ENCODE measurements at regions not wholly inside any gene's neighbourhood (a gene's known extent, or its start where the extent isn't known, plus 50 kb on each side); places are given as distances from the start of the nearest gene placed in this dataset.
"Not testable (repeated sequence)": the region's sequence is repeated elsewhere in the genome, so short reads cannot be mapped to it uniquely, and the experiment has no call there.

DNA sequence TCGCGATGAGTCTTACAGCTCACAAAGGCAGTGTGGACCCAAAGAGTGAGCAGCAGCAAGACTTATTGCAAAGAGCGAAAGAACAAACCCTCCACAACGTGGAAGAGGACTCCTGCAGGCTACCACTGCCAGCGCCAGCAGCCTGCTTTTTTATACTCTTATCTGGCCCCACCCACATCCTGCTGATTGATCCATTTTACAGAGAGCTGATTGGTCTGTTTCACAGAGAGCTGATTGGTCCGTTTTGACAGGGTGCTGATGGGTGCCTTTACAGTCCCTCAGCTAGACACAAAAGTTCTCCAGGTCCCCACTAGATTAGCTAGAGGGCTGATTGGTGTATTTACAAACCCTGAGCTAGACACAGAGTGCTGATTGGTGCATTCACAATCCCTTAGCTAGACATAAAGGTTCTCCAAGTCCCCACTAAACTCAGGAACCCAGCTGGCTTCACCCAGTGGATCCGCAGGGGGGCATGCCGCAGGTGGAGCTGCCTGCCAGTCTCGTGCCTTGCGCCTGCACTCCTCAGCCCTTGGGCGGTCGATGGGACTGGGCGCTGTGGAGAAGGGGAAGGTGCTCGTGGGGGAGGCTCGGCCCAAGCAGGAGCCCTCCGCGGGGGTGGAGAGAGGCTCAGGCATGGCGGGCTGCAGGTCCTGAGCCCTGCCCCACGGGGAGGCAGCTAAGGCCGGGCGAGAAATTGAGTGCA, 75.7 kb downstream of the QDPR start:
- DNase-seq = not testable (repeated sequence)

- DNase-seq = no peak
These were observed 78.1 kb downstream of the QDPR start for GRCh38 chr4:17433827-17434226.

- no peak for DNase-seq
These were observed 83.9 kb downstream of the QDPR start for GRCh38 chr4:17427991-17428390.

GRCh38 chr4:17426222-17426621, 85.7 kb downstream of the QDPR start:
- no peak for DNase-seq

- DNase-seq = no peak
These were observed 93.9 kb downstream of the QDPR start for GRCh38 chr4:17418010-17418409.

DNA sequence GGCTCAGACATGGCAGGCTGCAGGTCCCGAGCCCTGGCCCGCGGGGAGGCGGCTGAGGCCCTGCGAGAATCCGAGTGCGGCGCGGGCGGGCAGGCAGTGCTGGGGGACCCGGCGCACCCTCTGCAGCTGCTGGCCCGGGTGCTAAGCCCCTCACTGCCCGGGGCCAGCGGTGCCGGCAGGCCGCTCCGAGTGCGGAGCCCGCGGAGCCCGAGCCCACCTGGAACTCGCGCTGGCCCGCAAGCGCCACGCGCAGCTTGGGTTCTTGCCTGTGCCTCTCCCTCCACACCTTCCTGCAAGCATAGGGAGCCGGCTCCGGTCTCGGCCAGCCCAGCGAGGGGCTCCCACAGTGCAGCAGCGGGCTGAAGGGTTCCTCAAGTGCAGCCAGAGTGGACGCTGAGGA, 97.5 kb downstream of the QDPR start:
- DNase-seq = no peak

- no peak for DNase-seq
These were observed 111.2 kb downstream of the QDPR start for GRCh38 chr4:17400686-17401085.

GRCh38 chr4:17398805-17399204, 113.1 kb downstream of the QDPR start:
- no peak for DNase-seq

- no peak for DNase-seq
These were observed 113.9 kb downstream of the QDPR start for GRCh38 chr4:17398035-17398434.

DNA sequence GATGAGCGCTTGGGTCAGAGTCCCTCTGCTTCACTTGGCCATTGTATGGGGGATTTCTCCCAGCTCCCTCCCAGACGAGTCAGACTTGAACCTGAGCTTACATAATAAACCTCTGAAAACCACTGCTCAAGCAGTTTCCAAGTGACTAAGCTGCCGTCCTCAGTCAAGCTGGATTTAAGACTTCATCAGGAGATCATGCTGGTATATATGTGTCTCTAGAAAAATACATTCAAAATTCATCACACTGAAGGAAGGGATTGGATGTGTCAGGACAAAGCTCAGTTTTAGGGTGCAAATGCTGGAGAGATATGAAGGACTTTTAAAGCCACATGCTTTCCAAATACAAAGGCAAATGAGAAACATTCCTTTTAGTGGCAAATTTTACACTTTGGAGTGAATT, 114.3 kb downstream of the QDPR start:
- no peak for DNase-seq

DNA sequence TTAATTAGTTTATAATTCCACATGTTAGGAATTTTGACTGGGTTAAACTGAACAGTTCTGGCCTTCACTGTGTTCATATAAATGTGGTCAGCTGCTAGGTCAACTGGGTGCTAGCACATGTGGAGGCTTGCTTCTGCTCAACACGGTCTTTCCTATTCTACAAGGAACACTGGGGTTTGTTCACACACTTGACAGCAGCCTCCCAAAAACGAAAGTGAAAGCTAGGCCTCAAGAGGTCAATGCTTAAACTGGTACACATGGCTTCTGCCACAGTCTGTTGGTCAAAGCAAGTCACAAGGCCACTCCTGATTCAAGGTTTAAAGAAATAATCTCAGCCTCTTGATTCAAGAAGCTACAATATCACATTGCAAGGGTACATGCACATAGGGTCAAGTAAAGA, 126.5 kb downstream of the QDPR start:
- no peak for DNase-seq

DNA sequence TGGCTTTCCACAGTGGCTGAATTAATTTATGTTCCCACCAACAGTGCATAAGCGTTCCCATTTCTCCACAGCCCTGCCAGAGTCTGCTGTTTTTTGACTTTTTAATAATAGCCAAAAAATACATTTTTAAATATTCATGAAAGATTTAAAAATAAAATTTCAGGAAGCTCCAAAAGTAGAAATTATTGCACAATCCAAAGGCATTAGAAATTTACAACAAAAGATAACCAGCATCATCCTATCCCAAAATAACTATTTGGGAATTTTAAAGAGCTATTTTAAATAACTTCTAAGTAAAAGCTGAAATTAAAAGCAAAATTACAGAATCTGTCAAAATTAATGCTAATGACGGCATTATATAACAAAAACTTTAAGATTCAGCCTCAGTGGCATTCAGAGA, 131.5 kb downstream of the QDPR start:
- no peak for DNase-seq

DNA sequence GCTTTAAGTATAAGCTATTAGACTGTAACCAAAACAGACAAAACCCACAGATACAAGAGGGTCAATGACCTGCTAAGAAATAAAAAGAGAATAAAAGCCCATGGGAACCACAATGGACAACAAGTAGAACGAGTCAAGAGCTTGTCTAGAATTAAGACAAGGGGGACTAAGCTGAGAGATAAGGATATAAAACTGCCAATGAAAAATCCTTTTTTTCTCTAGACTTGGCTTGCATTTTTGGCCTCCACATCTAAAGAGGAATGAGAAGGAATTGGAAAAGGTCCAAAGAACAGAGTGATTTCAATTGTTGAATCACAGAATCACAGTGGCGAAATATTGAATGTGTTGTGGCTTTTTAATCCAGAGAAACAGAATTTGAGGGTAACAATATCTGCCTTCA, 135.7 kb downstream of the QDPR start:
- no peak for DNase-seq

DNA sequence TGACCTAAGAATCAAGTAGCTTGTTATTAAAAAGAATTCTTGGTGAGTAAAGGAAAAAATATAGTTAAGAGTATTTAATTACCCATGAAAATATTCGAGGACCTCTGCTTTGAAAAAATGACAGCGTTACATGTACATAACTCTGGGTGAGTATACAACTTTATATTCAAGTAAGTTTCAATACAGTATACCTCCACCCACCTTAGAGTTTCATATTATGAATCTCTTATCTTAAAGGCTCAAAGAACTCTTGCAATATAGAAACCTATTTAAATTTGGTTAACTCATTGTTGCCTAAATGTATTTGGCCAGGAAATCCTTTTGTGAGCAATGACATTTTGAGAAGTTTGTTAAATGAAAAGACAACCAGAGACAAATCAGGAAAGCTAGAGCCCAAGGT, 138.2 kb downstream of the QDPR start:
- no peak for DNase-seq

DNA sequence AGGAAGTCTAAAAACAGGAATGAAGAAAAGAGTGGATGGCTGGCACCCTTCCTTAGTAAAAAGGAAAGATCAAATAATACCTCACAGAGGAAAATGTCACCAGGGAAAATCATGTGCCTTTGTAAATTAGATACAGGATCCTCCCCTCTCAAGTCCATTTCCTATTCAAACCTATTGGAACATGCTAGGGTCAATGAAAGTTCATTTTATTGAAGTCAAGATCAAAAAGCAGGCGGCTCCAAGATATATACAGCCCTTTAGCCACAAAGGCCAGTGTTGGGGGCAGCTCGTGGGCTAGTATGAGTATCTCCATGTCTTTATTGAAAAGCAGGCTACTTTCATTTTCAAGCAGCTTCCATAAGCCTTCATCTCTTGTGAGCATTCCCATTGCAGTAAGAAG, 141.1 kb downstream of the QDPR start:
- DNase-seq = no peak

- no peak for DNase-seq
These were observed 143.5 kb downstream of the QDPR start for GRCh38 chr4:17368408-17368807.

- no peak for DNase-seq
These were observed 144.7 kb downstream of the QDPR start for GRCh38 chr4:17367201-17367600.

DNA sequence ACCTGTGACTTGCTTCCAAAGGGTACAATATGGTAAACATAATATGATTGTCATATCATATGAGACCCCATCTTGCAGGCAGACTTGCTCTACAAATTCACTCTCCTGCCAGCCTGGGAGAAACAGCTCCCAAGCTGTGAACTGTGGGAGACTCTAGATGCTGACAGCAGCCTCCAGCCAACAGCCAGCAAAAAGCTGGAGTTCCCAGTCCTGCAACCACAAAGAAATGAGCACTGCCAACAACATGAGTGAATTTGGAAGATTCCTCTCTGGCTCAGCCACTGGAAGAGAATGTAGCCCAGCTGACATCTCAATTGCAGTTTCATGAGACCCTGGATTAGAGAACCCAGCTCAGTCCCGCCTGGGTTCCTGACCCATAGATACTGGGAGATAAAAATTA, 145.4 kb downstream of the QDPR start:
- no peak for DNase-seq

DNA sequence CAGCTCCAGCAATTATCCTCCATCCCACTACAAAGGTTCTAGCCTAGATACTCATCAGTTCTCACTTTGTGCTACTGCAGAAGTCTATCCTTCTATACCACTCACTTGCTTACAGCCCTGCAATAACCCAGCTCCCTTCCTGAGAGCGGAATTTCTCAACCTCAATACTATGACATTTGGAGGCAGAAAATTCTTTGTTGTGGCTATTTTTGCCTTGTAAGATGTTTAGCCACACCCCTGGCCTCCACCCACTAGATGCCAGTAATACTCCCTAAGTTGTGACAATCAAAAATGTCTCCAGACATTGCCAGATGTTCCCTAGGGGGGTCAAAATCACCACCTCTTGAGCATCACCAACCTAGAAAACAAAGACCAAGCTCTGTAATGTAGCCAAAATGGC, 149.5 kb downstream of the QDPR start:
- DNase-seq = no peak

DNA sequence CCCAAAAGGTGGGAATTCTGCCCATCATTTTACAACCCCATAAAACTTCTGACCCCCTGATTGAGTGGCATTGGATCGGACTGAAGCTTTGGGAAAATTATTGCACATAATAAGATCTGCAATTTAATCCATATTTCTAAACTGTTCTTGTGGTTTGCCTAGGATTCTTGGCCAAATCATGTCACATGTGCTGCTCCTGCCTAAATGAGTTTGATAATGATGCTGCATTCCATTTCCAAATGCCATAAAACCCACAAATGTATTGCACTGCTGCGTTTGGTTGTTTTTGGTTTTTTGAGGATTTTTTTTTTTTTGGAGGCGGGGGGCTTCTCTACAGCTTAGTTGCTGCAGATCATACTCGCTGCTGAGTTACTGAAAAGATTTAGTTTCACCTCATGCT, 153.6 kb downstream of the QDPR start:
- DNase-seq = no peak

GRCh38 chr4:17356926-17357325, 155.0 kb downstream of the QDPR start:
- no peak for DNase-seq

- DNase-seq = no peak
These were observed 159.5 kb downstream of the QDPR start for GRCh38 chr4:17352357-17352756.

- DNase-seq = peak; percentile 3 to 32
These were observed 164.4 kb downstream of the QDPR start for GRCh38 chr4:17347445-17347844.

DNA sequence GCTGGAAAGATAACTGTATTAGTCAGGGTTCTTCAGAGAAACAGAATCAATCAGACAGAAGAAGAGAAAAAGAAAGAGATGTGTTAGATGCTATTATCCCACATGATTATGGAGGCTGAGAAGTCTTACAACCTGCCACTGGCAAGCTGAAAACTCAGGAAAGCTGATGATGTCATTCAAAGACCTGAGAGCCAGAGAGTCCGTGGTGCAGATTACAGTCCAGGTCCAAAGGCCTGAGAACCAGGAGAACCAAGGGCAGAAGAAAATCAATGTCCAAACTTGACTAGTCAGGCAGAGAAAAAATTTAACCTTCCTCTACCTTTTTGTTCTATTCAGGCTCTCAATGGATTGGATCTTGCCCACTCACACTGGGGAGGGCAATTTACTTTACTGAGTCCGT, 172.5 kb downstream of the QDPR start:
- DNase-seq = no peak

- no peak for DNase-seq
These were observed 174.9 kb downstream of the QDPR start for GRCh38 chr4:17336986-17337385.

DNA sequence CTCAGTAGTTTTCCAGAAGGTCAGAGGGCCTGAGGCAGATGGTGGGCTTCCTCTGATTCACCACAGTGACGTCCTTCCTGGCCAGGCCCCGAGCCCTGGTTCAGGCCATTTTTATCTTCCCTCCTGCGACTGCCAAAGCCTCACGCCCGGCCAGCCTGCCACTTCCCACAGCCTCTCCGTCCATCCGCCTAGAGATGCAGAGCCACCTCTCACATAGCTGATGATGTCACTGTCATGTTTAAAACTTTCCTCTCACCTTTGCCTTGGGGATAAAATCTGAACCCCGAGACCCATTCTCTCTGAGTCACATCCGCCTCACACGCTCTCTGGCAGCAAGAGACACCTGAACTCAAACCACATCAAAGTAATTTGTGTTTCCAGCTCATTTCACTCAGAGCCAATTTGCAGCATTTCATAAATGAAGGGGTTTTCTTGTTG, 175.3 kb downstream of the QDPR start:
- no peak for DNase-seq

All from AML-193 (cell line).